Stimulated activated naive B cell treated with anti-CD40 and anti-IgM and Interleukin-4, amounts not matched to agents 10 μg/mL and 1 μg/mL and 100 μg/mL, for 72 hours (primary cell): ENCODE measurements at regions not wholly inside any gene's neighbourhood (a gene's known extent, or its start where the extent isn't known, plus 50 kb on each side); places are given as distances from the start of the nearest gene placed in this dataset.
"Not testable (repeated sequence)": the region's sequence is repeated elsewhere in the genome, so short reads cannot be mapped to it uniquely, and the experiment has no call there.

Experiments used
- ATAC-seq, 2 donors: fragments of 150-1000 bp; cut with Tn5 transposase; replicated peaks; 2 replicates each; pipeline ENCODE4 v1.10.0; 2021; ENCODE audit warnings: moderate library complexity in 1 of 2
- DNase-seq: peaks from one replicate; pipeline ENCODE4 v3.0.0; 2021
- H3K27ac Mint-ChIP-seq: one replicate; pipeline ENCODE4 v1.8.0; 2022; ENCODE audit warnings: mild to moderate bottlenecking, mixed read lengths
- H3K27me3 Mint-ChIP-seq, 2 donors: one replicate each; pipeline ENCODE4 v1.8.0; 2022; ENCODE audit warnings: mixed read lengths in 2 of 2
- H3K36me3 Mint-ChIP-seq, 2 donors: one replicate each; pipeline ENCODE4 v1.8.0; 2022; ENCODE audit warnings: mixed read lengths in 2 of 2, mild to moderate bottlenecking in 1 of 2
- H3K4me1 Mint-ChIP-seq, 2 donors: one replicate each; pipeline ENCODE4 v1.8.0; 2022; ENCODE audit warnings: mixed read lengths in 2 of 2, mild to moderate bottlenecking in 1 of 2
- H3K4me3 Mint-ChIP-seq, 2 donors: one replicate each; pipeline ENCODE4 v1.8.0; 2022; ENCODE audit warnings: mild to moderate bottlenecking in 2 of 2, mixed read lengths in 2 of 2, moderate library complexity in 1 of 2
- H3K9me3 Mint-ChIP-seq, 2 donors: one replicate each; pipeline ENCODE4 v1.8.0; 2022; ENCODE audit warnings: mixed read lengths in 2 of 2, mild to moderate bottlenecking in 1 of 2

DNA sequence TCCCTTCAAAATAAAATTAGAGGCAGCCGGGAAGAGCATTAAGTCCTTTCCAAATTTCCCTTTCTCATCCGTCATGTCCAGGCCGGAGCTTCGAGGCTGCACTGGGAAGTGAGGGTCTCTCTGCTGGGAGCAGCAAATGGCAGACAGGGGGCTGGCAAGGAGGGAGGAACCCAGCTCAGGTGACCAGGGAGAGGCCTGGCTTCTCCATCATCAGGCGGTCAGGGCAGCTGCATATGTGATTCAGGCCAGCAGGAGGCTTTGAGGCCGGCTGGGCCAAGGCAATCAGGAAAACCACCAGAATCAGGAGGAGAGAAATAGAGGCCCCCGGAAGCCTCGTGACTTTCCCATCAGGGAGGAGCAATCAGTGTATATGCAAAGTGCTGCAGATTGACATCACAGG is 85.0 kb upstream of the RPL38 start:
- Mint-ChIP-seq H3K4me1 (no peaks in the 10 kb centered on the region), H3K36me3 (no peaks in the 10 kb centered on the region), H3K4me3 (no peak overlapping the region), H3K27ac (no peak overlapping the region), H3K27me3 (peaks cover 36 to 65% of the 10 kb centered on the region in 2 donors), H3K9me3 (peaks cover 4 to 11% of the 10 kb centered on the region in 2 donors)
- ATAC-seq = no peak
- no peak for DNase-seq

DNA sequence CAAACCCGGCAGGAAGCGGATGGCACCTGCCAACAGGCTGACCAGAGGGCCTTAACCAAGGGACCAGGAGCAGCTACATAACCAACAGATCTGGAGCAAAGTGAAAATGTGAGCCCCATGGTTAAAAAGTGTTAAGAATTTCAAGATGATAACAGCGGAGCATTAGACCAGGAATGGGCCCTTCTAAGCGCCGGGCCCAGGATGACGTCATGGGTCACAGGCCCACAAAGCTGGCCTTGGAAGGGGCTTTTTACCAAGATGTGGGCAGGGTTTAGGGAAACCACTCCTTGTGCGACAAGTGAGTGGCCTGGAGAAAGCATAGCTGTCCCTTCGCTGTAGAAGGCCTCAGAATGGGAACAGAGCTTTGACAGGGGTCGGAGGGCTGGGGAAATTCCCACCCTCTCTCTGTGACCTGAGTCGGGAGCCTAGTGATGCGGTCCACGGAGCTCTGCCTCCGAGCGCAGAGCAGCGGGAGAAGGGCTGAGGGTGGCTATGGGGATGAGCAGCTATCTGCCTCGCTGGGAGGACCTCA is 84.4 kb upstream of the RPL38 start:
- peaks cover 36 to 65% of the 10 kb centered on the region in 2 donors for H3K27me3 Mint-ChIP-seq
- ATAC-seq (no peak), DNase-seq (no peak)
- no peak overlapping the region for H3K4me3 Mint-ChIP-seq
- no peak overlapping the region for H3K27ac Mint-ChIP-seq
- H3K4me1 Mint-ChIP-seq = no peaks in the 10 kb centered on the region
- H3K36me3 Mint-ChIP-seq = no peaks in the 10 kb centered on the region
- H3K9me3 Mint-ChIP-seq = peaks cover 4 to 7% of the 10 kb centered on the region in 2 donors

DNA sequence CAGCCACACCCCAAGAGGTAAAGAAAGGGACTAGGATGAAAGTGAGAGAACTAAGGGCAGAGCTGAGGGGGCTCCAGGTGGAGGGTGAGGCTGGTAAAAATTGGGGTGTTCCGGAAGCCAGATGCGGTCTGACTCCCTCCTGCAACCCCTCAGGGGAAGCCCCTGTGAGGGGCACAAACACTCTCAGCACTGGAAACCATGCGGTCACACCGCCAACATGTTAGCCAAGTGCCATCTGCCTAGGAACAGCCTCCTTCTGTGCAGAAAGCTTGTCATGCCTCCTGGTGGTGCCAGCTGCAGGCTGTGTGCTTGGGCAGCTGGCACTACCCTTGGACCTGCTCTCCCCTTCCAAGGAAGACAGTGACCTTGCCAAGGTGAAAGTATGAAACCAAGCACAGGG is 83.5 kb upstream of the RPL38 start:
- peaks cover 39 to 62% of the 10 kb centered on the region in 2 donors for H3K27me3 Mint-ChIP-seq
- H3K4me3 Mint-ChIP-seq = no peak overlapping the region
- DNase-seq (no peak), ATAC-seq (no peak)
- H3K27ac Mint-ChIP-seq = no peak overlapping the region
- no peaks in the 10 kb centered on the region for H3K4me1 Mint-ChIP-seq
- H3K9me3 Mint-ChIP-seq = peaks cover 4 to 7% of the 10 kb centered on the region in 2 donors
- no peaks in the 10 kb centered on the region for H3K36me3 Mint-ChIP-seq

DNA sequence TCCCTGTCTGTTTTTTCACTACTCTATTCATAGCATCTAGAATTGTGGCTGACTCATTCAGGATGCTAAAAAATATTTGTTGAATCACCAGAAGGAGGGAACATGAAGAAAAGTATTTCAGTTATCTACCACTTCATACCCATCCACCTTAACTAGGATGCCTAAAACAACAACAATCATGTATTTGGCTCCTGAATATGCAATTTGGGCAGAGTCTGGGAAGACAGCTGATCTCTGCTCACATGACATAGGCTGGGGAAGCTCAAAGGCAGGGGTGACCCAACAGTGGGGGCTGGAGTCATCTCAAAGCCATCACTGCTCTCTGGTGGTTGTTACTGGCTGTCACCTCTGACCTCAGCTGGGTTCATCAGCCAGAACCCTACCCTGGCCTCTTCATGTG is 80.1 kb upstream of the RPL38 start:
- no peak overlapping the region for H3K27ac Mint-ChIP-seq
- H3K36me3 Mint-ChIP-seq = peaks cover 0 to 4% of the 10 kb centered on the region in 2 donors
- H3K4me1 Mint-ChIP-seq = no peaks in the 10 kb centered on the region
- ATAC-seq (no peak), DNase-seq (no peak)
- H3K27me3 Mint-ChIP-seq = peaks cover 41 to 64% of the 10 kb centered on the region in 2 donors
- H3K9me3 Mint-ChIP-seq = peaks cover 4 to 9% of the 10 kb centered on the region in 2 donors
- no peak overlapping the region for H3K4me3 Mint-ChIP-seq

DNA sequence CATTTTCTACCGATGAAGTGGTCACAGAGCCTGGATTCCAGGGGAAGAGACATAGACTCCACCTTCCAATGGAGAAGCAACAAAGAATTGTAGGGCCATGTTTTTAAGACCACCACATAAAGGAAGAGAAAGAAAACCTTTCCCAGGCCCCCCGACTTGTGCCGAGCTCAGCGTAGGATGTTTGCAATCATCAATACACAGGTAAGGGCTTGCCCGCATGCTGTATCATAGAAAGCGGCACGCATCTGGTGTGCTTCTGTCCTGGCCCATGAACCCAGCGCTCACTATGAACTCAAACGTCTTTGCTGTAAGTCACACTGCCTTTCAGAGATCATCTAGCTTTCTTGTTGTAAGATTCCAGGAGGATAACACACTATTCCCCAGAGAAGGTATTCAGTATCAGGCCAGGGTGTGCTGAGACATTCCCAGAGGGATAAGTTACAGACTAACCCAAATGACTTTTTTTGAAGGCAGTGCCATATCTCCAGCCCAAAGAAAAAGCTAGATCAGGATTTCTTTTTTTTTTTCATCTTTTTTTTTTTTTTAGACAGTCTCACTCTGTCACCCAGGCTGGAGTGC is 79.5 kb upstream of the RPL38 start:
- Mint-ChIP-seq H3K27me3 (peaks cover 46 to 65% of the 10 kb centered on the region in 2 donors), H3K4me3 (no peak overlapping the region), H3K9me3 (peaks cover 4 to 9% of the 10 kb centered on the region in 2 donors), H3K4me1 (no peaks in the 10 kb centered on the region), H3K27ac (no peak overlapping the region), H3K36me3 (peaks cover 0 to 4% of the 10 kb centered on the region in 2 donors)
- ATAC-seq (no peak), DNase-seq (no peak)

DNA sequence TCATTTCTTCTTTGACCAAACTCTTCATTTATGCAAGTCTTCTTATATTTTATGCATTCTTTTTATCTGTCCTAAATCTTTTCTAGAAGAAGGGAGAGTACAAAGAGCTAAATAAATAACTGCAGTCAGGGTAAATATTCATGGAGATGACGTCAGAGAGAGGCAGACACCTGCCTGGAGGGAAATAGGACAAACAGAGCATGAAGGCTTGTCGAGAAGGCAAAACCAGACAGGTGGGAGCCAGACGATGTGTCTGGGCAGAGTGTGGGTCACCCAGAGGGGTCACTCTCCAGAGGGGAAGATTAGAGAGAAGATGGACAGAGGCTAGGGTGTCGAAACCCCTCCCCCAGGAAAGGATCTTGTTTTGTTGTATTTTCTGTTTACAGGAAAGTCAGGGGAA is 78.3 kb upstream of the RPL38 start:
- Mint-ChIP-seq H3K27ac (no peak overlapping the region), H3K4me1 (no peaks in the 10 kb centered on the region), H3K36me3 (peaks cover 0 to 4% of the 10 kb centered on the region in 2 donors), H3K4me3 (no peak overlapping the region), H3K27me3 (peaks cover 41 to 60% of the 10 kb centered on the region in 2 donors), H3K9me3 (peaks cover 4 to 9% of the 10 kb centered on the region in 2 donors)
- DNase-seq (no peak), ATAC-seq (no peak)

DNA sequence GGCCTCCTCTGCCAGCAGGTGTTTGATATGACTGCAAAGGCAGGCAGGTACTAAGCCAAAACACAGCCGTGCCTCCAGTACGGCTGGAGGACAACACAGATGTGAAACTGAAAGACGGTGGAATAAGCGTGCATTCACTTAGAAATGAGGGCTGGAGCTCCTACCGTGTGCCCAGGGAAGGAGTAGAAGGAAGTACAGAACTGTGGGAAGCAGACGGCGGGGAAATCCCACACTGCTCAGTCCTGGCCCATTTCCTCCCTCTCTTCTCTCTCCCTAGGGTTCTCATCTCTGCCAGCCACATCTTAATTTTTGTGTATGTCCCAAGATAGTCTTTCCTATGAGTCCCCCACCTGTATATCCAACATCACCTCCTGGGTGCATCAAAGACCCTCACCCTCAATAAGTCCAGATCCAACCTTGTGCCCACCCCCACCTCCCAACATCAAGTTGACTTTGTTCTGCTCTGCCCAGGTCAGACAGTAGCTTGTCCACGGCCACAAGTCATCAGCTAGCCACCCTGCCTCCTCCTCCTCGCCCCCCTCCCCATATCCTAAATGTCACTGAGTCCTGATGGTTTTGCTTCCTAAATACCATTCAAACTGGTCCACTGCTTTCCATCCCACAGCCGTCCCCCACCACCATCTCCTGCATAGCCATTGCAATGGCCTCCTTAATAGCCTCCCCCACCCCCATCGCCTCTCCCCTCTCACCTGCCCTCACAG is 77.1 kb upstream of the RPL38 start:
- Mint-ChIP-seq H3K9me3 (peaks cover 3 to 6% of the 10 kb centered on the region in 2 donors), H3K27me3 (peaks cover 45 to 59% of the 10 kb centered on the region in 2 donors), H3K4me3 (no peak overlapping the region), H3K4me1 (no peaks in the 10 kb centered on the region), H3K36me3 (peaks cover 0 to 4% of the 10 kb centered on the region in 2 donors), H3K27ac (no peak overlapping the region)
- DNase-seq (no peak), ATAC-seq (no peak)

DNA sequence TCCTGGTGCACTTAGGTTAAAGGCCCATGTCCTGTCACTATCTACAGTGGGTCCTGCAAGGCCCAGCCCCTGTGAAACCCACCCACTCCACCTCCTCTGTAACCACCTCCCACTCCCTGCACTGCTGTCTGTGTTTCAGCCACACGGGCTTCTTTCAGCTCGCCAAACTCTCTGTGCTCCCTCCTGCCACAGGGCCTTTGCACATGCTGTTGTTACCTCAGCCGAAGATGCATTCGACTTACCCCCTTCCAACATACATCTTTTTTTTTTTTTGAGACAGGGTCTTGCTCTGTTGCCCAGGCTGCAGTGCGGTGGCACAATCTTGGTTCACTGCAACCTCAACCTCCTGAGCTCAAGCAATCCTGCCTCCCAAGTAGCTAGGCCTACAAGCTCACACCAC is 76.5 kb upstream of the RPL38 start:
- ATAC-seq (no peak), DNase-seq (no peak)
- peaks cover 0 to 4% of the 10 kb centered on the region in 2 donors for H3K36me3 Mint-ChIP-seq
- peaks cover 48 to 61% of the 10 kb centered on the region in 2 donors for H3K27me3 Mint-ChIP-seq
- no peak overlapping the region for H3K27ac Mint-ChIP-seq
- peaks cover 0 to 2% of the 10 kb centered on the region in 2 donors for H3K9me3 Mint-ChIP-seq
- no peaks in the 10 kb centered on the region for H3K4me1 Mint-ChIP-seq
- H3K4me3 Mint-ChIP-seq = no peak overlapping the region

DNA sequence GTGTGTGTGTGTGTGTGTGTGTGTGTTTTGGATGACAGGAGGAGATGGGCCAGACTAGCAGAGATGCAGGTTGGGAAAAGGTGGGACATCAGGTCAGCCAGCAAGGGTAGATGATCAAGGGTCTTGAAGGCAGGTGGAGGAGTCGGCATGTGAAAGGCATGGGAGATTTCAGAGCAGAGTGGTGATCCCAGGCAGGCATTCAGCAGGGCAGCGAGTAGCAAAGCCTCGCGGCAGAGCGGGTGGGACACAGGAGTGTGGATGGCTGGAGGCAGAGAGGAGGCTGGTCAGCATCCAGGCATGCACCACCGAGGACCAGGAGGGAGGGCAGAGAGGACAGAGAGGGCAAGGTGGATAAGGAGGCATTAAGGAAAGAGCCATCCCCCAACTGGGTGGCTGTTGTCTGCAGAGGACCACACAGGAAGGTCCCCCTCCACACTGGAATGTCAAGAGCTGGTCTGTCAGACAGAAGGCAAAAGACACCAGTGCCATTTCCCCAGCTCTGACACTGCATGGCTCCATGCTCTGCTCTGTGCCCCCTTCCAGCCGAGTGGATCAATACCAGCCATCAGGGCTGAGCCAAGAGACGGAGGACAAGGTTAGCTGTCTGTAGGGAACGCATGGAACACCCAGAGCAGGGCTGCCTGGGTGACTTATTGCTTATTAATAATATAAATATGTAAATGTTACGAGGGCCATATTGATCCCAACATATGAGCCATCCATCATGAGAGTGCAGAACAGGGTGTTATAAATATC is 74.8 kb upstream of the RPL38 start:
- no peak for DNase-seq
- H3K27me3 Mint-ChIP-seq = peaks cover 58 to 64% of the 10 kb centered on the region in 2 donors
- H3K4me3 Mint-ChIP-seq = no peak overlapping the region
- no peaks in the 10 kb centered on the region for H3K4me1 Mint-ChIP-seq
- H3K36me3 Mint-ChIP-seq = peaks cover 0 to 4% of the 10 kb centered on the region in 2 donors
- peaks cover 0 to 2% of the 10 kb centered on the region in 2 donors for H3K9me3 Mint-ChIP-seq
- H3K27ac Mint-ChIP-seq = no peak overlapping the region
- ATAC-seq = no peak

DNA sequence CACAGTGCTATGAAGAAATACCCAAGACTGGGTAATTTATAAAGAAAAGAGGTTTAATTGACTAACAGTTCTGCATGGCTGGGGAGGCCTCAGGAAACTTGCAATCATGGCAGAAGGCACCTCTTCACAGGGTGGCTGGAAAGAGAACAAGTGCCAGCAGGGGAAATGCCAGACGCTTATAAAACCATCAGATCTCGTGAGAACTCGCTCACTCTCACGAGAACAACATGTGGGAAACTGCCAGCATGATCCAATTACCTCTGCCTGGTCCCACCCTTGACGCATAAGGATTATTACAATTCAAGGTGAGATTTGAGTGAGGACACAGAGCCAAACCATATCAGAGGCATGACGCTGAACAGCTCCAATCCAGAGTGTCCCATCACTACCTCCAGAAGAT is 73.7 kb upstream of the RPL38 start:
- not testable (repeated sequence) for H3K9me3 Mint-ChIP-seq, H3K36me3 Mint-ChIP-seq, ATAC-seq, H3K4me3 Mint-ChIP-seq, H3K27ac Mint-ChIP-seq, DNase-seq, H3K4me1 Mint-ChIP-seq
- H3K27me3 Mint-ChIP-seq = peaks cover 67% of the 10 kb centered on the region in 2 donors

DNA sequence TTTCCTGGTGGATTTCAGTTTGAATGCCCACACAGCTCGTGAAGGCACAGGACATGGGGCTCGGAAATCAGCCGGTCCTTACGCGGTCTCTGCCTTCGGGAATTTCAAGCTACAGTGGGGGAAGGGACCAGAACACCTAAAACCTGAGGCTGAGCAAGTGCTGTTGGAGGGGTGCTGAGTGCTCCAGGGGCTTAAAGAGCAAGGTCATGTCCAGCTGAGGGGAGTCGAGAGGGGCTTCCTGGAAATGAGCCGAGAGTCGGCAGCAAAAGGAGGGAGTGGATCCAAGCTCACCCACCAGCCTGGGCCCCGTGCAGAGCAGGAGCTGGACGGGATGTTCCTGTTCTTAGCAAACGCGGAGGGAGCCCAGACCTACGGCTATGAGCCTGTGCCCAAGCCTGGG is 73.2 kb upstream of the RPL38 start:
- H3K9me3 Mint-ChIP-seq = peaks cover 0 to 2% of the 10 kb centered on the region in 2 donors
- ATAC-seq (no peak), DNase-seq (no peak)
- no peaks in the 10 kb centered on the region for H3K4me1 Mint-ChIP-seq
- H3K27ac Mint-ChIP-seq = no peak overlapping the region
- H3K27me3 Mint-ChIP-seq = peaks cover 62 to 66% of the 10 kb centered on the region in 2 donors
- H3K36me3 Mint-ChIP-seq = peaks cover 0 to 4% of the 10 kb centered on the region in 2 donors
- no peak overlapping the region for H3K4me3 Mint-ChIP-seq

DNA sequence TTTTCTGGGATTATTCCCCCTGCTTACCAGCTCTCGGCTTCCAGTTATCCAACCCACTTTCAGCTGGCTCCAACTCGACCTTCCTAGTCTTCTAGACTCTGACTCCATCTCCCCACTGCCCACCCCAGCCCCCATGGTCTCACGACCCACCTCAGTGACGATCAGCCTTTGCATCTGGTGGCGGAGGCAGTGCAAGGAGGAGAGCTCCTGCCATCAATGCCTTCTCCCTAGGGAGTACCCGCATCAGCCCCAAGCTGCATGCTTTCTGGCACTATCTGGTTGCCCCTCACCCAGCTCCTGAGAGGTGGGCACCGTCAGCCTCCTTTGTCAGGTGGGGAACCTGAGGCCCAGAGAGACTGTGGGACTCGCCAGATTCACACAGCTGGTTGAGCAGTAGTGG is 72.6 kb upstream of the RPL38 start:
- ATAC-seq (no peak), DNase-seq (no peak)
- no peak overlapping the region for H3K4me3 Mint-ChIP-seq
- H3K9me3 Mint-ChIP-seq = peaks cover 0 to 2% of the 10 kb centered on the region in 2 donors
- H3K36me3 Mint-ChIP-seq = peaks cover 0 to 4% of the 10 kb centered on the region in 2 donors
- no peaks in the 10 kb centered on the region for H3K4me1 Mint-ChIP-seq
- peaks cover 62 to 69% of the 10 kb centered on the region in 2 donors for H3K27me3 Mint-ChIP-seq
- no peak overlapping the region for H3K27ac Mint-ChIP-seq

DNA sequence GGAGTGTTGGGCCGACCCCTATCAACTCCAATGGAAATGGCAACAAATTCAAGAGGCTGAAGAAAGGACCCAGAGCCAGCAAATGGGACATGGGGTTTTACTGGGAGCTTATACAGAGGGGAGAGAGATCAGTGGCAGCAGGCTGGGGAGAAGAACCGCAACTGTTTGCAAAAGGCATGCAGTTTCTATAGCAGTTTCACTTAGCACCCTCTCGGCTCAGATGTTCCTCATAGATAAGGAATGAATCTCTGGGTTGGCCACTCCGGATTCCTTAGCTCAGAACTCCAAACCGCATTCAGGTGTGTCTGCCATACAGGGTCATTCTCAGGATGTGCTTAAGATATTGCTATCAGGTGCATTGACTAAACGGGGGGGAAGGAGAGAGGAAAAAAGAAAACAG is 71.1 kb upstream of the RPL38 start:
- DNase-seq (no peak), ATAC-seq (no peak)
- Mint-ChIP-seq H3K4me1 (no peaks in the 10 kb centered on the region), H3K36me3 (no peaks in the 10 kb centered on the region), H3K27me3 (peaks cover 52 to 62% of the 10 kb centered on the region in 2 donors), H3K27ac (no peak overlapping the region), H3K4me3 (no peak overlapping the region), H3K9me3 (peaks cover 0 to 2% of the 10 kb centered on the region in 2 donors)

DNA sequence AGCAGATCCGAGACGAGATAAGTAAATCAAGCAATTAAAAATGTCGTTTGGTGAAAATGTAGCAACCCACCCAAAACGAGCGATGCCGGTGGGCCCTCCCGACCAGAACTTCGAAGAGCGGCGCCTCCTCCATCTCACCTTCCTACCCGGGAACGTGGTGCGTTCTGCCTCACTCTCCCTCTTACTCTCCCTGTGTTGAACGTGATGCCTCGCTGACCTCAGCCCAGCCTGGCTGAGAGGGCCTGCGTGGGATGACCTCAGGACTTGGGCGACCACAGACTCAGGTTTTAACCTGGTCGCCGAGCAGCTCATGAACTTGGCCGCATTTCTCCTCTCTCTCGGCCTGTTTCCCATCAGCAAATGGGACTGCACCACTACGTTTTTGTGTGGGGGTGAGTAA is 69.7 kb upstream of the RPL38 start:
- ATAC-seq (no peak), DNase-seq (no peak)
- H3K4me1 Mint-ChIP-seq = no peaks in the 10 kb centered on the region
- no peaks in the 10 kb centered on the region for H3K36me3 Mint-ChIP-seq
- peaks cover 44 to 58% of the 10 kb centered on the region in 2 donors for H3K27me3 Mint-ChIP-seq
- no peak overlapping the region for H3K27ac Mint-ChIP-seq
- H3K9me3 Mint-ChIP-seq = peaks cover 0 to 1% of the 10 kb centered on the region in 2 donors
- no peak overlapping the region for H3K4me3 Mint-ChIP-seq
